Mucosa of gallbladder (tissue), 1 donor: ENCODE measurements at regions not wholly inside any gene's neighbourhood (a gene's known extent, or its start where the extent isn't known, plus 50 kb on each side); places are given as distances from the start of the nearest gene placed in this dataset.
"Not testable (repeated sequence)": the region's sequence is repeated elsewhere in the genome, so short reads cannot be mapped to it uniquely, and the experiment has no call there.

Source experiments
- DNase-seq: peaks from one replicate; pipeline ENCODE4 v3.0.0-alpha.2; 2020; ENCODE audit warnings: low spot score
- donor health status: DM: no; HTN: no; CAD: no.

GRCh38 chr2:49804111-49804510 is 649.8 kb upstream of the FSHR start:
- DNase-seq: no peak

- no peak for DNase-seq
Measured at GRCh38 chr2:49801898-49802450, 647.7 kb upstream of the FSHR start.

GRCh38 chr2:49798570-49798969 is 644.3 kb upstream of the FSHR start:
- DNase-seq: no peak

GRCh38 chr2:49796266-49796665 is 642.0 kb upstream of the FSHR start:
- DNase-seq: no peak

GRCh38 chr2:49794396-49794795 is 640.1 kb upstream of the FSHR start:
- no peak for DNase-seq

GRCh38 chr2:49788300-49788699 is 634.0 kb upstream of the FSHR start:
- no peak for DNase-seq

- DNase-seq: no peak
Measured at GRCh38 chr2:49780949-49781348, 626.6 kb upstream of the FSHR start.

- no peak for DNase-seq
Measured at GRCh38 chr2:49772299-49772970, 618.1 kb upstream of the FSHR start.

- peak; percentile 28 for DNase-seq
Measured at GRCh38 chr2:49770919-49771318, 616.6 kb upstream of the FSHR start.

GRCh38 chr2:49767316-49767715 is 613.0 kb upstream of the FSHR start:
- no peak for DNase-seq

GRCh38 chr2:49755777-49756176 is 601.5 kb upstream of the FSHR start:
- no peak for DNase-seq

- no peak for DNase-seq
Measured at GRCh38 chr2:49754381-49754780, 600.1 kb upstream of the FSHR start.

GRCh38 chr2:49753344-49753985 is 599.1 kb upstream of the FSHR start:
- DNase-seq: no peak

GRCh38 chr2:49737606-49738005 is 583.3 kb upstream of the FSHR start:
- DNase-seq: no peak

GRCh38 chr2:49732924-49733323 is 578.6 kb upstream of the FSHR start:
- DNase-seq: not testable (repeated sequence)

GRCh38 chr2:49719241-49719640 is 564.9 kb upstream of the FSHR start:
- DNase-seq: no peak

- no peak for DNase-seq
Measured at GRCh38 chr2:49715597-49715996, 561.3 kb upstream of the FSHR start.

GRCh38 chr2:49714454-49714853 is 560.1 kb upstream of the FSHR start:
- DNase-seq: no peak

- DNase-seq: no peak
Measured at GRCh38 chr2:49702740-49703139, 548.4 kb upstream of the FSHR start.

GRCh38 chr2:49693961-49694360 is 539.6 kb upstream of the FSHR start:
- no peak for DNase-seq

GRCh38 chr2:49692022-49692421 is 537.7 kb upstream of the FSHR start:
- DNase-seq: not testable (repeated sequence)

- DNase-seq: no peak
Measured at GRCh38 chr2:49687918-49688317, 533.6 kb upstream of the FSHR start.

GRCh38 chr2:49686897-49687442 is 532.7 kb upstream of the FSHR start:
- DNase-seq: no peak
